Activated naive CD4-positive, alpha-beta T cell treated with anti-CD3 and anti-CD28 coated beads for 36 hours (primary cell): ENCODE measurements at regions not wholly inside any gene's neighbourhood (a gene's known extent, or its start where the extent isn't known, plus 50 kb on each side); places are given as distances from the start of the nearest gene placed in this dataset.
"Not testable (repeated sequence)": the region's sequence is repeated elsewhere in the genome, so short reads cannot be mapped to it uniquely, and the experiment has no call there.

Source experiments
- CTCF ChIA-PET: fragments of 350-600 bp; sonication (Branson Sonifier 250); formaldehyde crosslinking; loops from one replicate; lab custom pipeline; 2021; ENCODE audit warnings: antibody characterized with exemption; lab: Charles Lee
- DNase-seq: peaks from one replicate; pipeline ENCODE4 v3.0.0-alpha.2; 2020
- H3K27ac Mint-ChIP-seq: one replicate; pipeline ENCODE4 v1.8.0; 2021; ENCODE audit warnings: mild to moderate bottlenecking, mixed read lengths
- H3K27me3 Mint-ChIP-seq: one replicate; pipeline ENCODE4 v1.8.0; 2021; ENCODE audit warnings: low read depth, mixed read lengths
- H3K36me3 Mint-ChIP-seq: one replicate; pipeline ENCODE4 v1.8.0; 2021; ENCODE audit warnings: low read depth, mixed read lengths
- H3K4me1 Mint-ChIP-seq: one replicate; pipeline ENCODE4 v1.8.0; 2021; ENCODE audit warnings: low read depth, mixed read lengths
- H3K4me3 Mint-ChIP-seq: one replicate; pipeline ENCODE4 v1.8.0; 2021; ENCODE audit warnings: mild to moderate bottlenecking, moderate library complexity, mixed read lengths
- H3K9me3 Mint-ChIP-seq: one replicate; pipeline ENCODE4 v1.8.0; 2021; ENCODE audit warnings: mixed read lengths
- intact Hi-C: fragments of 100-400 bp; cut with micrococcal nuclease; formaldehyde crosslinking; loops from one replicate; pipeline ENCODE4 v1.15.1; 2023

- no peak overlapping the region for H3K4me3 Mint-ChIP-seq
- H3K36me3 Mint-ChIP-seq, result no peaks in the 10 kb centered on the region
- H3K27me3 Mint-ChIP-seq, result no peaks in the 10 kb centered on the region
- intact Hi-C loops, result no loop called here
- CTCF ChIA-PET, result no interaction called here
- H3K9me3 Mint-ChIP-seq, result peaks cover 1% of the 10 kb centered on the region
- no peaks in the 10 kb centered on the region for H3K4me1 Mint-ChIP-seq
- no peak for DNase-seq
- no peak overlapping the region for H3K27ac Mint-ChIP-seq
Measured at GRCh38 chr5:163878490-163878889, 373.1 kb downstream of the MAT2B start.

- Mint-ChIP-seq H3K4me3 (no peak overlapping the region), H3K27ac (no peak overlapping the region), H3K36me3 (no peaks in the 10 kb centered on the region), H3K4me1 (no peaks in the 10 kb centered on the region), H3K27me3 (no peaks in the 10 kb centered on the region), H3K9me3 (no peaks in the 10 kb centered on the region)
- intact Hi-C loops, result no loop called here
- CTCF ChIA-PET, result no interaction called here
- DNase-seq, result no peak
Measured at GRCh38 chr5:163880302-163880701, 374.9 kb downstream of the MAT2B start.

- Mint-ChIP-seq H3K36me3 (no peaks in the 10 kb centered on the region), H3K4me3 (no peak overlapping the region), H3K9me3 (no peaks in the 10 kb centered on the region), H3K27me3 (no peaks in the 10 kb centered on the region), H3K27ac (no peak overlapping the region), H3K4me1 (no peaks in the 10 kb centered on the region)
- intact Hi-C loops, result no loop called here
- CTCF ChIA-PET, result interaction anchor here (0.6 kb wide), 1 partner anchor 24 kb away, joined by 3 read pairs; no protein-coding TSS in a partner anchor
- DNase-seq, result no peak
Measured at GRCh38 chr5:163885117-163885516, 379.7 kb downstream of the MAT2B start.

- intact Hi-C loops, result no loop called here
- Mint-ChIP-seq H3K27ac (no peak overlapping the region), H3K4me1 (no peaks in the 10 kb centered on the region), H3K4me3 (no peak overlapping the region), H3K27me3 (no peaks in the 10 kb centered on the region), H3K9me3 (no peaks in the 10 kb centered on the region), H3K36me3 (no peaks in the 10 kb centered on the region)
- DNase-seq, result no peak
- CTCF ChIA-PET, result no interaction called here
Measured at GRCh38 chr5:163887854-163888253, 382.4 kb downstream of the MAT2B start.

- intact Hi-C loops, result no loop called here
- Mint-ChIP-seq H3K4me3 (no peak overlapping the region), H3K36me3 (no peaks in the 10 kb centered on the region), H3K27me3 (no peaks in the 10 kb centered on the region), H3K9me3 (no peaks in the 10 kb centered on the region), H3K27ac (no peak overlapping the region), H3K4me1 (no peaks in the 10 kb centered on the region)
- DNase-seq, result no peak
- CTCF ChIA-PET, result interaction anchor here (0.6 kb wide), 1 partner anchor 34 kb away, joined by 3 read pairs; no protein-coding TSS in a partner anchor
Measured at GRCh38 chr5:163888366-163888765, 382.9 kb downstream of the MAT2B start.

- no peaks in the 10 kb centered on the region for H3K4me1 Mint-ChIP-seq
- no peak overlapping the region for H3K27ac Mint-ChIP-seq
- H3K9me3 Mint-ChIP-seq, result no peaks in the 10 kb centered on the region
- H3K36me3 Mint-ChIP-seq, result no peaks in the 10 kb centered on the region
- CTCF ChIA-PET, result no interaction called here
- no peak overlapping the region for H3K4me3 Mint-ChIP-seq
- no peaks in the 10 kb centered on the region for H3K27me3 Mint-ChIP-seq
- intact Hi-C loops, result no loop called here
- DNase-seq, result no peak
Measured at GRCh38 chr5:163889369-163889768, 383.9 kb downstream of the MAT2B start.

GRCh38 chr5:163890261-163890660 lies 384.8 kb downstream of the MAT2B start:
- Mint-ChIP-seq H3K9me3 (no peaks in the 10 kb centered on the region), H3K4me1 (no peaks in the 10 kb centered on the region), H3K27me3 (no peaks in the 10 kb centered on the region)

GRCh38 chr5:163893281-163893680 lies 387.9 kb downstream of the MAT2B start:
- no peak overlapping the region for H3K27ac Mint-ChIP-seq
- H3K36me3 Mint-ChIP-seq, result no peaks in the 10 kb centered on the region
- intact Hi-C loops, result no loop called here
- no peak for DNase-seq
- H3K4me3 Mint-ChIP-seq, result no peak overlapping the region
- H3K9me3 Mint-ChIP-seq, result no peaks in the 10 kb centered on the region
- H3K27me3 Mint-ChIP-seq, result no peaks in the 10 kb centered on the region
- H3K4me1 Mint-ChIP-seq, result no peaks in the 10 kb centered on the region
- CTCF ChIA-PET, result no interaction called here

More at GRCh38 chr5:163890261-163890660, 384.8 kb downstream of the MAT2B start:
- CTCF ChIA-PET, result no interaction called here
- Mint-ChIP-seq H3K36me3 (no peaks in the 10 kb centered on the region), H3K4me3 (no peak overlapping the region), H3K27ac (no peak overlapping the region)
- no peak for DNase-seq
- intact Hi-C loops, result no loop called here

GRCh38 chr5:163894645-163895044 lies 389.2 kb downstream of the MAT2B start:
- Mint-ChIP-seq H3K27ac (no peak overlapping the region), H3K27me3 (no peaks in the 10 kb centered on the region), H3K9me3 (no peaks in the 10 kb centered on the region), H3K36me3 (no peaks in the 10 kb centered on the region), H3K4me1 (no peaks in the 10 kb centered on the region), H3K4me3 (no peak overlapping the region)
- CTCF ChIA-PET, result no interaction called here
- no peak for DNase-seq
- intact Hi-C loops, result no loop called here

- H3K27me3 Mint-ChIP-seq, result no peaks in the 10 kb centered on the region
- no peak overlapping the region for H3K4me3 Mint-ChIP-seq
- DNase-seq, result no peak
- H3K36me3 Mint-ChIP-seq, result no peaks in the 10 kb centered on the region
- peaks cover 6% of the 10 kb centered on the region for H3K9me3 Mint-ChIP-seq
- CTCF ChIA-PET, result no interaction called here
- intact Hi-C loops, result no loop called here
- no peak overlapping the region for H3K27ac Mint-ChIP-seq
- no peaks in the 10 kb centered on the region for H3K4me1 Mint-ChIP-seq
Measured at GRCh38 chr5:163898873-163899272, 393.5 kb downstream of the MAT2B start.

- H3K9me3 Mint-ChIP-seq, CTCF ChIA-PET, intact Hi-C loops, DNase-seq, H3K4me3 Mint-ChIP-seq, H3K36me3 Mint-ChIP-seq, H3K4me1 Mint-ChIP-seq, H3K27ac Mint-ChIP-seq, H3K27me3 Mint-ChIP-seq: not testable (repeated sequence)
Measured at GRCh38 chr5:163907783-163908182, 402.4 kb downstream of the MAT2B start.

- no peak for DNase-seq
- H3K27ac Mint-ChIP-seq, result no peak overlapping the region
- CTCF ChIA-PET, result no interaction called here
Measured at GRCh38 chr5:163908253-163908652, 402.8 kb downstream of the MAT2B start.

GRCh38 chr5:163910226-163910625 lies 404.8 kb downstream of the MAT2B start:
- Mint-ChIP-seq H3K27ac (no peak overlapping the region), H3K27me3 (no peaks in the 10 kb centered on the region), H3K36me3 (no peaks in the 10 kb centered on the region), H3K9me3 (peaks cover 4% of the 10 kb centered on the region), H3K4me1 (no peaks in the 10 kb centered on the region), H3K4me3 (no peak overlapping the region)
- no peak for DNase-seq
- intact Hi-C loops, result no loop called here
- CTCF ChIA-PET, result no interaction called here

More at GRCh38 chr5:163908253-163908652, 402.8 kb downstream of the MAT2B start:
- Mint-ChIP-seq H3K9me3 (peaks cover 5% of the 10 kb centered on the region), H3K36me3 (no peaks in the 10 kb centered on the region), H3K4me1 (no peaks in the 10 kb centered on the region), H3K4me3 (no peak overlapping the region), H3K27me3 (no peaks in the 10 kb centered on the region)
- intact Hi-C loops, result no loop called here

- Mint-ChIP-seq H3K9me3 (peaks cover 2% of the 10 kb centered on the region), H3K36me3 (no peaks in the 10 kb centered on the region), H3K4me3 (no peak overlapping the region), H3K27ac (no peak overlapping the region), H3K27me3 (no peaks in the 10 kb centered on the region), H3K4me1 (no peaks in the 10 kb centered on the region)
- CTCF ChIA-PET, result no interaction called here
- intact Hi-C loops, result no loop called here
- DNase-seq, result no peak
Measured at GRCh38 chr5:163912046-163912445, 406.6 kb downstream of the MAT2B start.
